Nephron (organoid): ENCODE measurements at regions not wholly inside any gene's neighbourhood (a gene's known extent, or its start where the extent isn't known, plus 50 kb on each side); places are given as distances from the start of the nearest gene placed in this dataset.

ENCODE experiments used
- H3K27ac Mint-ChIP-seq, 3 experiments: 2 replicates each; pipeline ENCODE4 v1.8.0; 2020; ENCODE audit warnings: mixed read lengths in 3 of 3, mild to moderate bottlenecking in 2 of 3, moderate library complexity in 1 of 3
- H3K27me3 Mint-ChIP-seq: 2 replicates; pipeline ENCODE4 v1.8.0; 2021; ENCODE audit warnings: low read depth, mild to moderate bottlenecking, moderate library complexity, mixed read lengths
- H3K36me3 Mint-ChIP-seq: 2 replicates; pipeline ENCODE4 v1.8.0; 2020; ENCODE audit warnings: low read depth, mixed read lengths
- H3K4me1 Mint-ChIP-seq: 2 replicates; pipeline ENCODE4 v1.8.0; 2020; ENCODE audit warnings: mixed read lengths
- H3K4me3 Mint-ChIP-seq, 3 experiments: 2 replicates each; pipeline ENCODE4 v1.8.0; 2020; ENCODE audit warnings: mild to moderate bottlenecking in 3 of 3, mixed read lengths in 3 of 3, moderate library complexity in 2 of 3
- H3K9me3 Mint-ChIP-seq: 2 replicates; pipeline ENCODE4 v1.8.0; 2020; ENCODE audit warnings: mixed read lengths
- TF ChIP-seq, protein P1 (sequence below), 3 experiments: fragments of 200-600 bp; sonication (generic); IDR thresholded peaks; one replicate each; pipeline ENCODE4 v1.5.0; 2021; ENCODE audit warnings: antibody characterized with exemption in 3 of 3; ENCODE audit not compliant: unreplicated experiment in 3 of 3

DNA sequence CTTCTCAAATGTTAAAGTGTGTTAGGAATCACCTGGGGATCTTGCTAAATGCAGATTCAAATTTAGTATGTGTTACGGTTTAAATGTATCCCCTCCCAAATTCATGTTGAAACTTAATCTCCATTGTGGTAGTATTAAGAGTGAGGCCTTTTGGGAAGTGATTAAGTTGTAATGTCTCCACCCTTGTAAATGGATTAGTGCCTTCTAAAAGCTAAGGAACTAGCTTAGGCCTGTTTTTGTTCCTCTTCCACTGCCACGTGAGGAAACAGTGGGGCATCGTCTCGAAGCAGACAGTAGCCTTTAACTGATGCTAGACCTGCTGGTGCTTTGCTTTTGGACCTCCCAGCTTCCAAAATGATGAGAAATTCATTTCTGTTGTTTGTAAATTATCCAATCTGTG lies 52.3 kb upstream of the SEMA3D start:
- Mint-ChIP-seq H3K4me3 (no peak overlapping the region), H3K27me3 (no peaks in the 10 kb centered on the region), H3K9me3 (no peaks in the 10 kb centered on the region), H3K36me3 (no peaks in the 10 kb centered on the region), H3K4me1 (peaks cover 5% of the 10 kb centered on the region), H3K27ac (no peak overlapping the region)
- TF ChIP-seq, protein P1, sequence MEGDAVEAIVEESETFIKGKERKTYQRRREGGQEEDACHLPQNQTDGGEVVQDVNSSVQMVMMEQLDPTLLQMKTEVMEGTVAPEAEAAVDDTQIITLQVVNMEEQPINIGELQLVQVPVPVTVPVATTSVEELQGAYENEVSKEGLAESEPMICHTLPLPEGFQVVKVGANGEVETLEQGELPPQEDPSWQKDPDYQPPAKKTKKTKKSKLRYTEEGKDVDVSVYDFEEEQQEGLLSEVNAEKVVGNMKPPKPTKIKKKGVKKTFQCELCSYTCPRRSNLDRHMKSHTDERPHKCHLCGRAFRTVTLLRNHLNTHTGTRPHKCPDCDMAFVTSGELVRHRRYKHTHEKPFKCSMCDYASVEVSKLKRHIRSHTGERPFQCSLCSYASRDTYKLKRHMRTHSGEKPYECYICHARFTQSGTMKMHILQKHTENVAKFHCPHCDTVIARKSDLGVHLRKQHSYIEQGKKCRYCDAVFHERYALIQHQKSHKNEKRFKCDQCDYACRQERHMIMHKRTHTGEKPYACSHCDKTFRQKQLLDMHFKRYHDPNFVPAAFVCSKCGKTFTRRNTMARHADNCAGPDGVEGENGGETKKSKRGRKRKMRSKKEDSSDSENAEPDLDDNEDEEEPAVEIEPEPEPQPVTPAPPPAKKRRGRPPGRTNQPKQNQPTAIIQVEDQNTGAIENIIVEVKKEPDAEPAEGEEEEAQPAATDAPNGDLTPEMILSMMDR (IDR thresholded peaks at IDR 0.05; ENCODE audit: unreplicated experiment in 3 of 3): no peak

DNA sequence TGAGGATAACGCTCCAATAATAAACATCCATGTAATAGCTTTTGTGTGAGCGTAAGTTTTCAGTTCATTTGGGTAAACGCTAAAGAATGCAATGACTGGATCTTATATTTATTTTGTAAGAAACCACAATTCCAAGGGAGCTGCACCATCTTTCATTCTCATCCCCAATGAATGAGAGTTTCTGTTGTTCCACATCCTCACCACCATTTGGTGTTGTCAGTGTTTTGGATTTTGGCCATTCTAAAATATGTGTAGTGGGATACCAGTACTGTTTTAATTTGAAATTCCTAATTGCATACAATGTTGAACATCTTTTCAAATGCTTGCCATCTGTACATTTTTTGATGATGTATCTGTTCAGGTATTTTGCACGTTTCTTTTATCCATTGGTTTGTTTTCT lies 50.9 kb upstream of the SEMA3D start:
- Mint-ChIP-seq H3K4me1 (peaks cover 7% of the 10 kb centered on the region), H3K9me3 (no peaks in the 10 kb centered on the region), H3K4me3 (no peak overlapping the region), H3K36me3 (no peaks in the 10 kb centered on the region), H3K27ac (no peak overlapping the region), H3K27me3 (no peaks in the 10 kb centered on the region)
- TF ChIP-seq, protein P1 (IDR thresholded peaks at IDR 0.05; ENCODE audit: unreplicated experiment in 3 of 3): no peak
